ENCODE measurements at regions not wholly inside any gene's neighbourhood (a gene's known extent, or its start where the extent isn't known, plus 50 kb on each side); places are given as distances from the start of the nearest gene placed in this dataset.
A peak's percentile ranks its signal among the peaks of the same experiment; 100 is the strongest.

- TF ChIP-seq CTCF (optimal IDR thresholded peaks at IDR 0.05 in 1 of 3, IDR thresholded peaks at IDR 0.05 in 1 of 3, conservative IDR thresholded peaks at IDR 0.05 in 1 of 3; ENCODE audit: extremely low read depth in 1 of 3, insufficient read depth in 2 of 3, low read length in 3 of 3) = no peak
- peak; percentile 38 for TF ChIP-seq EZH2 (IDR thresholded peaks at IDR 0.05; ENCODE audit: low read length)
Observed at GRCh38 chr11:121722431-121723245, 269.9 kb upstream of the SORL1-AS1 start.

Data from keratinocyte (primary cell).